GM06990 (cell line): ENCODE measurements at regions not wholly inside any gene's neighbourhood (a gene's known extent, or its start where the extent isn't known, plus 50 kb on each side); places are given as distances from the start of the nearest gene placed in this dataset.

Source experiments
- DNase-seq: peaks from one replicate; pipeline ENCODE4 v3.0.0-alpha.2; 2011; ENCODE audit not compliant: insufficient read length; ENCODE audit errors: extremely low read depth
- H3K27me3 ChIP-seq: replicated peaks from 2 replicates; pipeline ENCODE4 v1.6.0; 2011; ENCODE audit warnings: low read length; ENCODE audit not compliant: control insufficient read depth, insufficient read depth
- H3K36me3 ChIP-seq: 2 replicates; pipeline ENCODE4 v1.5.1; 2011; ENCODE audit warnings: low read length; ENCODE audit not compliant: control insufficient read depth, insufficient read depth
- H3K4me3 ChIP-seq: replicated peaks from 2 replicates; pipeline ENCODE4 v1.5.1; 2011; ENCODE audit warnings: low read depth, mild to moderate bottlenecking, control low read depth, low read length
- CTCF ChIP-seq: IDR thresholded peaks from 2 replicates; pipeline ENCODE4 v1.5.1; 2011; ENCODE audit warnings: low read length, control low read depth, mild to moderate bottlenecking, inconsistent platforms; ENCODE audit not compliant: insufficient read depth, poor library complexity, severe bottlenecking

GRCh38 chr16:73326770-73327470, 279.0 kb upstream of the ZFHX3 start:
- H3K27me3 ChIP-seq: no peaks in the 10 kb centered on the region
- TF ChIP-seq CTCF: no peak
- H3K36me3 ChIP-seq: no peaks in the 10 kb centered on the region
- H3K4me3 ChIP-seq: no peak overlapping the region
- DNase-seq: no peak

GRCh38 chr16:73326221-73326620, 278.3 kb upstream of the ZFHX3 start:
- no peak for DNase-seq
- TF ChIP-seq CTCF: no peak

GRCh38 chr16:73323880-73324279, 276.0 kb upstream of the ZFHX3 start:
- Histone ChIP-seq H3K36me3 (no peaks in the 10 kb centered on the region), H3K27me3 (no peaks in the 10 kb centered on the region), H3K4me3 (no peak overlapping the region)
- DNase-seq: no peak
- no peak for TF ChIP-seq CTCF

More at GRCh38 chr16:73326221-73326620, 278.3 kb upstream of the ZFHX3 start:
- no peak overlapping the region for H3K4me3 ChIP-seq
- no peaks in the 10 kb centered on the region for H3K36me3 ChIP-seq
- no peaks in the 10 kb centered on the region for H3K27me3 ChIP-seq

- no peaks in the 10 kb centered on the region for H3K36me3 ChIP-seq
- no peak overlapping the region for H3K4me3 ChIP-seq
- no peaks in the 10 kb centered on the region for H3K27me3 ChIP-seq
- no peak for DNase-seq
- no peak for TF ChIP-seq CTCF
Measured at GRCh38 chr16:73322856-73323255, 274.9 kb upstream of the ZFHX3 start.

- no peak for DNase-seq
- H3K27me3 ChIP-seq: no peaks in the 10 kb centered on the region
Measured at GRCh38 chr16:73321853-73322252, 273.9 kb upstream of the ZFHX3 start.

More at GRCh38 chr16:73321853-73322252, 273.9 kb upstream of the ZFHX3 start:
- no peak for TF ChIP-seq CTCF
- Histone ChIP-seq H3K4me3 (no peak overlapping the region), H3K36me3 (no peaks in the 10 kb centered on the region)
